ENCODE measurements at regions not wholly inside any gene's neighbourhood (a gene's known extent, or its start where the extent isn't known, plus 50 kb on each side); places are given as distances from the start of the nearest gene placed in this dataset.

- intact Hi-C loops (cut with DNase I; ENCODE audit: low total_unique reads): no loop called here
- no peak overlapping the region for H3K4me3 ChIP-seq (ENCODE audit: low read depth, poor library complexity, severe bottlenecking)
- TF ChIP-seq, protein P1, sequence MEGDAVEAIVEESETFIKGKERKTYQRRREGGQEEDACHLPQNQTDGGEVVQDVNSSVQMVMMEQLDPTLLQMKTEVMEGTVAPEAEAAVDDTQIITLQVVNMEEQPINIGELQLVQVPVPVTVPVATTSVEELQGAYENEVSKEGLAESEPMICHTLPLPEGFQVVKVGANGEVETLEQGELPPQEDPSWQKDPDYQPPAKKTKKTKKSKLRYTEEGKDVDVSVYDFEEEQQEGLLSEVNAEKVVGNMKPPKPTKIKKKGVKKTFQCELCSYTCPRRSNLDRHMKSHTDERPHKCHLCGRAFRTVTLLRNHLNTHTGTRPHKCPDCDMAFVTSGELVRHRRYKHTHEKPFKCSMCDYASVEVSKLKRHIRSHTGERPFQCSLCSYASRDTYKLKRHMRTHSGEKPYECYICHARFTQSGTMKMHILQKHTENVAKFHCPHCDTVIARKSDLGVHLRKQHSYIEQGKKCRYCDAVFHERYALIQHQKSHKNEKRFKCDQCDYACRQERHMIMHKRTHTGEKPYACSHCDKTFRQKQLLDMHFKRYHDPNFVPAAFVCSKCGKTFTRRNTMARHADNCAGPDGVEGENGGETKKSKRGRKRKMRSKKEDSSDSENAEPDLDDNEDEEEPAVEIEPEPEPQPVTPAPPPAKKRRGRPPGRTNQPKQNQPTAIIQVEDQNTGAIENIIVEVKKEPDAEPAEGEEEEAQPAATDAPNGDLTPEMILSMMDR (IDR thresholded peaks at IDR 0.05): no peak
- no peak for TF ChIP-seq POLR2A (IDR thresholded peaks at IDR 0.05)
- WGBS, 2 donors: 73 to 81% methylated on average over 1 of the region's 1 CpG
- DNase-seq (ENCODE audit: low spot score in 2 of 2): no peak
Observed at GRCh38 chr7:125727215-125727614, 797.6 kb upstream of the POT1 start.

- no peak overlapping the region for H3K4me3 ChIP-seq (ENCODE audit: low read depth, poor library complexity, severe bottlenecking)
- 4 to 10% methylated on average over 1 of the region's 1 CpG for WGBS, 2 donors
- no peak for DNase-seq (ENCODE audit: low spot score in 2 of 2)
- intact Hi-C loops (cut with DNase I; ENCODE audit: low total_unique reads): no loop called here
- TF ChIP-seq, protein P1 (IDR thresholded peaks at IDR 0.05): no peak
- no peak for TF ChIP-seq POLR2A (IDR thresholded peaks at IDR 0.05)
Observed at GRCh38 chr7:125695626-125696025, 766.0 kb upstream of the POT1 start.

GRCh38 chr7:125683156-125683555 lies 753.5 kb upstream of the POT1 start:
- intact Hi-C loops (cut with DNase I; ENCODE audit: low total_unique reads): no loop called here
- TF ChIP-seq, protein P1 (IDR thresholded peaks at IDR 0.05): no peak
- TF ChIP-seq POLR2A (IDR thresholded peaks at IDR 0.05): no peak
- DNase-seq (ENCODE audit: low spot score in 2 of 2): no peak
- no peak overlapping the region for H3K4me3 ChIP-seq (ENCODE audit: low read depth, poor library complexity, severe bottlenecking)

DNA sequence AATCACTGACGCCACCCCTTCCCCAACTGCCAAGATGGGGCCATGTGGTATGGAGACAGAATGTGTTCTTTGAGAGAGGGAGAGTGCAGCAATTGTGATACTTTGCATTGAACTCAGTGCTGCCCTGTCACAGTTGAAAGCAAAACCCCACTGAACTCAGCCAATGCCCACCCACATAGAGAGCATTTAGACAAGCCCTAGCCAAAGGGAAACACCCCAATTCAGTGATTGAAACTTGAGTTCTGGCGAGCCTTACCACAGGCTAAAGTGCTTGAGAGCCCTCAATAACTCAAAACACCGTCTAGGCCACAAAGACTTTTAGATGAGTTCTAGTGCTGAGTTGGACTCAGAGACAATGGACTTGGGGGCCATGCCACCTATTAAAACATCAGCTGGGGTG lies 751.9 kb upstream of the POT1 start:
- TF ChIP-seq, protein P1 (IDR thresholded peaks at IDR 0.05): no peak
- TF ChIP-seq POLR2A (IDR thresholded peaks at IDR 0.05): no peak
- intact Hi-C loops (cut with DNase I; ENCODE audit: low total_unique reads): no loop called here
- no peak for DNase-seq (ENCODE audit: low spot score in 2 of 2)
- H3K4me3 ChIP-seq (ENCODE audit: low read depth, poor library complexity, severe bottlenecking): no peak overlapping the region
- 85 to 87% methylated on average over 3 of the region's 3 CpGs for WGBS, 2 donors

- DNase-seq (ENCODE audit: low spot score in 2 of 2): no peak
Observed at GRCh38 chr7:125678771-125679170, 749.1 kb upstream of the POT1 start.

GRCh38 chr7:125675640-125676039 lies 746.0 kb upstream of the POT1 start:
- H3K4me3 ChIP-seq (ENCODE audit: low read depth, poor library complexity, severe bottlenecking): no peak overlapping the region
- intact Hi-C loops (cut with DNase I; ENCODE audit: low total_unique reads): no loop called here
- WGBS, 2 donors: 36 to 47% methylated on average over 2 of the region's 2 CpGs
- TF ChIP-seq POLR2A (IDR thresholded peaks at IDR 0.05): no peak
- TF ChIP-seq, protein P1 (IDR thresholded peaks at IDR 0.05): no peak
- DNase-seq (ENCODE audit: low spot score in 2 of 2): no peak

More at GRCh38 chr7:125678771-125679170, 749.1 kb upstream of the POT1 start:
- WGBS, 2 donors: 67 to 73% methylated on average over 2 of the region's 2 CpGs
- TF ChIP-seq, protein P1 (IDR thresholded peaks at IDR 0.05): no peak
- TF ChIP-seq POLR2A (IDR thresholded peaks at IDR 0.05): no peak
- intact Hi-C loops (cut with DNase I; ENCODE audit: low total_unique reads): no loop called here
- no peak overlapping the region for H3K4me3 ChIP-seq (ENCODE audit: low read depth, poor library complexity, severe bottlenecking)
